ENCODE measurements at regions not wholly inside any gene's neighbourhood (a gene's known extent, or its start where the extent isn't known, plus 50 kb on each side); places are given as distances from the start of the nearest gene placed in this dataset.
A peak's percentile ranks its signal among the peaks of the same experiment; 100 is the strongest.

DNA sequence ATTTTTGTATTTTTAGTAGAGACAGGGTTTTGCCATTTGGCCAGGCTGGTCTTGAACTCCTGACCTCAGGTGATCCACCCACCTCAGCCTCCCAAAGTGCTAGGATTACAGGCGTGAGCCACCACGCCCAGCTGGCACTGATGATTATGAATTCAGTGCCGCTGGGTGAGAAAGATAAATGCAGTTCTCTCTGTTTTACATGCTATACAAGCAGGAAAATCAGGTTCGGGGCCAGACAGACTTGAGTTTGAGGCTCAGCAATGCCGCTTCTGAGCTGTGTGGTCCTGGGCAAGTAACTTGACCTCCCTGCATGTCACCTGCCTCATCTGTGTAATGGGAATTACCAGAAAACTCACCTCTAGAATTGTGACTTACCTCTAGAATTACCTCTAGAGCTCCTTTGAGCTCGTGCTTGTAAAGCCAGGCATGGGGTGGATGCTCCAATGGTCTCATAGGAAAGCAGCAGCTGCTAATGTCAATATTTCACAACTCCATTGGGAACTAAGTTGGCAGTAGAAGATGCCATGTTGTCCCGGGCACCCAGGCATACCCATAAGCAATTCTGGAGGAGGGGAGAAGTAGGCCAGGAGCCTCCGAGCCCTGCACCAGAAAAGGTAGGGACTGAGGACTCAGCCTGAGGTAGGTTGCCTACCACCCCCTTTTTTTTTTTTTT, 119.8 kb upstream of the SLC25A33 start:
- no peak for DNase-seq
- H3K27me3 Mint-ChIP-seq (ENCODE audit: low read depth), result peaks cover 8% of the 10 kb centered on the region
- H3K9me3 Mint-ChIP-seq, result no peaks in the 10 kb centered on the region
- no peaks in the 10 kb centered on the region for H3K36me3 Mint-ChIP-seq (ENCODE audit: insufficient read depth)
- peaks cover 56% of the 10 kb centered on the region for H3K4me1 Mint-ChIP-seq (ENCODE audit: low read depth)
- no peak overlapping the region for H3K4me3 Mint-ChIP-seq
- ATAC-seq, result no peak

DNA sequence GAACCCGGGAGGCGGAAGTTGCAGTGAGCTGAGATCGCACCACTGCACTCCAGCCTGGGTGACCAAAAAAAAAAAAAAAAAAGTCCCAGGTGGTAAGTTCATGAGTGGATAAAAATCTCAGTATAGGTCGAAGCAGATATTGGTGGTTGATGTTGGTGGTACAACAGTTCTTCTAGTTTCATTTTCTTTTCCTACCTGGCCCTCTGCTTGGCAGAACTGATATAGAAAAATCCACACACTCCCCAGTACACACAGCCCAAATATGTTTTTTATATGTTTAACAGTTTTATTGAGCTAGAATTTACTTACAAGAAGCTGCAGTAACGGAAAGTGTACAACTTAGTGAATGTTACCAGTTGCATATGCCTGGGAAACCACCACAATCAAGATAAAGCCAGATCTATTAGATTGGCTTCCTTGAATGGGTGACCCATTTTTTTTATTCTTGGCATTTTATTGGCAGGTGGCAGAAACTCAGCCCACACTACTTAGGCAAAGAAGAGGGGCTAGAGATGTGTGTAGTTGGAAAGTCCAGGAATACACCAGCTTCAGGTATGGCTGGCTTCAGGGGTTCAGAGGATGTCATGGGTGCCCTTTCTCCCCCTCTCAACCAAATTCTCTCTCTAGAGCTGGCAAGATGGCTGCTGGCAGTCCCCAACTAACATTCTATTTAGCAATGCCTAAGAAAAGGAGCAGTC, 118.3 kb upstream of the SLC25A33 start:
- ATAC-seq (peak in 1 of 2 donors; percentile 11), DNase-seq (no peak)
- no peaks in the 10 kb centered on the region for H3K9me3 Mint-ChIP-seq
- no peak overlapping the region for H3K4me3 Mint-ChIP-seq
- peaks cover 8% of the 10 kb centered on the region for H3K27me3 Mint-ChIP-seq (ENCODE audit: low read depth)
- H3K4me1 Mint-ChIP-seq (ENCODE audit: low read depth), result peaks cover 67% of the 10 kb centered on the region
- no peaks in the 10 kb centered on the region for H3K36me3 Mint-ChIP-seq (ENCODE audit: insufficient read depth)

DNA sequence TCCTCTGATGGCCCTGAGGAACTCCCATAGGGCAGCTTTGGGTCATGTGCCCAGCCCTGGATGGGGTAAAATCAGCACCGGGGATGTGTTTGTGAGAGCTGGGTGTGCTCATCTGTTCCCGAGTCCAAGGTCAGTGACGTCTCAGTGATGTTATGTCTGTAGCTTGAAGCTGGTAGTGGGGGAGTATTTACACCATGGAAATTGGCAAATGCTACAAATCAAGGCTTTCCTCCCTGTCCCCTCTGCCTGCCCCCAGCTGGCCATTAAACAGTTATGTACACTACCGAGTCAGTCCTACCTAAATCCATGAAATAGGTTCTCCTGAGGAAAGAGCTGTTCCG, 117.8 kb upstream of the SLC25A33 start:
- Mint-ChIP-seq H3K9me3 (no peaks in the 10 kb centered on the region), H3K4me3 (no peak overlapping the region), H3K36me3 (ENCODE audit: insufficient read depth) (no peaks in the 10 kb centered on the region), H3K27me3 (ENCODE audit: low read depth) (peaks cover 8% of the 10 kb centered on the region), H3K4me1 (ENCODE audit: low read depth) (peaks cover 69% of the 10 kb centered on the region)
- no peak for DNase-seq
- ATAC-seq, result no peak

DNA sequence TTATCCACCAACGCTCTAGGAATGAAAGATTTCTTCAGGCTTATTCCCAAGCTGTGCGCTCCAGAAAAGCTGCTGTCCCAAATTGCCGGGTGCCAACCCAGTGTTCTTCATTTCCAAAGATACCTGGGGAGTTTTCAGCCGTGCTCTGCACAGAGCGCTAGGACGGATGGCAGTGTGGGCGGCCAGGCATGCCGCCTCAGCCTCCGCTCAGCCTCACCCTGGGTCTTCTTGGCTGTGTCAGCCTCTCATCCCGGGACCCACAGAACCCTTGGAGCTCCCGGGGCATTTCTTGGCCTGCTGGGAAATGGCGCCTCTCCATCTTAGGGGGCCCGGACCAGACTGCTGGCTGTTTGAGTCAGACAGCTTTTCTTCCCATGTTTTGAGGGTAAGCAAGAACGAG, 116.9 kb upstream of the SLC25A33 start:
- DNase-seq (no peak), ATAC-seq (no peak)
- H3K4me1 Mint-ChIP-seq (ENCODE audit: low read depth), result peaks cover 67% of the 10 kb centered on the region
- no peak overlapping the region for H3K4me3 Mint-ChIP-seq
- no peaks in the 10 kb centered on the region for H3K9me3 Mint-ChIP-seq
- peaks cover 4% of the 10 kb centered on the region for H3K27me3 Mint-ChIP-seq (ENCODE audit: low read depth)
- H3K36me3 Mint-ChIP-seq (ENCODE audit: insufficient read depth), result no peaks in the 10 kb centered on the region

DNA sequence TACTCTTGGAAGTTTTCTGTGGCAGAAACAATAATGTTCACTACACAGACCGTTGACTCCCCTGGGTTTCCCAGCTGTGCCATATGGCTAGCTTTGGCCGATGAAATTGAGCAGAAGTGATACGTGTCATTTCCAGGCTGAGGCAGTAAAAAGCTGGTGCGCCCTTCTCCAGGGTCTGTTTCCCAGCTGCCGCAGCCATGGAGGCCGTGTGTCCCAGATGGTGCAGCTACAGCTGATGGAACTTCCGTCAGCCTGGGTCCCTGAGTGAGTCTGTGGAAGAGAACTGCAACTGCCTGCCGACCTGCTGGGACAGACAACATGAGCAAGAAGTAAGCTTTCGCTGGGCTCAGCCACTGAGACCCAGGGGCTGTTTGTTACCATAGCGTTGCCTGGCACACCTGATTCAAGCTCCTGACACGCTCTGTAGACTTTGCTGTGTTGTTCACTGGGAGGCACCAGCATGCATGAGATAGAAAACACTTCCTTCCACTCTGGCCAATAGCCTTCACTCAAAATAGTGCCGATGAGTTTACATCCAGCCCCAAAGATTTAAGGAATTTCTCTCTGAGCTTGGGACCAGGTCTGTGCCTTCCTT, 116.3 kb upstream of the SLC25A33 start:
- no peak for ATAC-seq

DNA sequence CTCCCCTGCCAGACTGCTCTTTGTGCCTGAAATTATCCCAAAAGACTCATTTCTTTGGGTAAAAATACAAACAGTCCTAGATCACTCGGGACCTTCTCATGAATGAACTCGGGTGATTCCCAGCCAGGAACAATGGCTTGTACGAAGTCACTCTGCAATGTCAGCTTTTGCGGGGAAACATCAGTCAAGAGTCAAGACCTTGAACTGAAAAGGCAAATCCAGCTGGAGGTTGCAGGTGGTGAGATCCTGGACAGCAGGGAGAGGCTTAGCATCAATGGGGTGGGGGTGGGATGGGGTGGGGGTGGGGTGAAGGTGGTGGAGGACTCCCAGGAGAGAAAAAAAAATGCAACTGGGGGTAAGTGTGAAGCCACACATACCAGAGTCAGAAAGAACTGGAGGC, 115.0 kb upstream of the SLC25A33 start:
- peaks cover 70% of the 10 kb centered on the region for H3K4me1 Mint-ChIP-seq (ENCODE audit: low read depth)
- H3K4me3 Mint-ChIP-seq, result no peak overlapping the region
- ATAC-seq (no peak), DNase-seq (no peak)
- no peaks in the 10 kb centered on the region for H3K36me3 Mint-ChIP-seq (ENCODE audit: insufficient read depth)
- no peaks in the 10 kb centered on the region for H3K9me3 Mint-ChIP-seq
- no peaks in the 10 kb centered on the region for H3K27me3 Mint-ChIP-seq (ENCODE audit: low read depth)

More for the DNA sequence above, 116.3 kb upstream of the SLC25A33 start:
- Mint-ChIP-seq H3K4me3 (no peak overlapping the region), H3K4me1 (ENCODE audit: low read depth) (peaks cover 63% of the 10 kb centered on the region), H3K36me3 (ENCODE audit: insufficient read depth) (no peaks in the 10 kb centered on the region), H3K9me3 (no peaks in the 10 kb centered on the region), H3K27me3 (ENCODE audit: low read depth) (peaks cover 2% of the 10 kb centered on the region)
- no peak for DNase-seq

DNA sequence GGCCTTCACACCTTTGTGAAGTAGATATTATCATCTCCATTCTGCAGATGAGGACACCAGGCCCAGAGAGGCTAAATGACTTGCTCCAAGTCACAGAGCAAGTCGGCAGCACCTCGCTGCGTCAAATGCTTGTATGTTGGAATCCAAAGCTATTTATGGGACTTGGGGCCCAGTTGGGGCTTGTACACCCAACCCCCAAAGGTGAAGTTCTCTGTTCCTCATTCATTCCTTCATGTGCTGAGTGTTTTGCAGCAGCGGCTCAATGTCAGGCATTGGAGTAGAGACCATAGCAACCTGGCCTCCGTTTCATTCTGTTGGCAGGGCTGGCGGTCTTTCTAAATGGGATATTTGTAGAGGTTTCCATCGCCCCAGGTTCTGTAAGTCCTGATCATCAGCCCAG, 113.4 kb upstream of the SLC25A33 start:
- Mint-ChIP-seq H3K9me3 (no peaks in the 10 kb centered on the region), H3K36me3 (ENCODE audit: insufficient read depth) (no peaks in the 10 kb centered on the region), H3K4me3 (peak overlapping the region; percentile 63), H3K27me3 (ENCODE audit: low read depth) (no peaks in the 10 kb centered on the region), H3K4me1 (ENCODE audit: low read depth) (peaks cover 71% of the 10 kb centered on the region)
- no peak for DNase-seq
- ATAC-seq, result no peak

DNA sequence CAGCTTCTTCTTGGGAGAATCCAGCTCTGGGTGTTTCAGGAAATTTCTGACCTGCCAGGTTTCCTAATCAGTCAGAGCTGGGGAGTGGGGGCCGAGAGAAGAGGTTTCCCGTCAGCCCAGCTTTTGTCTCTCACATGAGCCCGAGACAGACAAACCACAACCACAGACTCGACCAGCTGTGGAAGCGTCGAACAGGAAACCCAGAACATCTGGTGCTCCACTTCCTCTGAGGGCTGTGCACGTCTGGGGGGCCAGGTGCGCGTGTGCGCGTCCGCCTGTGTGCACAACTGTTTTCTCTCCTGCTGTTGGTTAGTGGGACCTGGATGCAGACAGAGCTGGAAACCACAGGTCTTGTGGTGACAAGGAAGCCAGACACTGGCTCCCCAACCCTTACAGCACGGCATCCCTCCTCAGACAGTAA, 113.0 kb upstream of the SLC25A33 start:
- H3K4me1 Mint-ChIP-seq (ENCODE audit: low read depth), result peaks cover 66% of the 10 kb centered on the region
- no peaks in the 10 kb centered on the region for H3K36me3 Mint-ChIP-seq (ENCODE audit: insufficient read depth)
- peak overlapping the region; percentile 63 for H3K4me3 Mint-ChIP-seq
- no peaks in the 10 kb centered on the region for H3K9me3 Mint-ChIP-seq
- peak; percentile 49 to 50 for ATAC-seq
- peak; percentile 54 for DNase-seq
- H3K27me3 Mint-ChIP-seq (ENCODE audit: low read depth), result no peaks in the 10 kb centered on the region

DNA sequence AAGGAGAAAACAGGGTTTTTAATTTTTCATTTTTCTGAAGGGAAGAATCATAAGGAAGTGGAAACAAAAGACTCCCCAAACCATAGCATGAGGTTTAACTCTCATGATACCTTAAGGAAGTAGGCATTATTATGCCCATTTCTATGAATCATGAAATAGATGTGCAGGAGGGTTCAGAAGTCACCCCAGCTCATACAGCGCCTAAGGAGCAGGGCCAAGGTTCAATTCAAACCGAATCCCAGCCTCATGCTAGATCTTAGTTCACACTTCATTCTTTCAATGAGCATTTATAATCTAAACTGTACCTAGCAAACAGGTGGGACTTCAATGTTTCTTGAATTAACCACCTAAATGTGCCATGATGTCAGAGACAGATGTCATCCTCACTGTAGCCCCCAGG, 111.9 kb upstream of the SLC25A33 start:
- H3K9me3 Mint-ChIP-seq, result no peaks in the 10 kb centered on the region
- no peak overlapping the region for H3K4me3 Mint-ChIP-seq
- H3K4me1 Mint-ChIP-seq (ENCODE audit: low read depth), result peaks cover 62% of the 10 kb centered on the region
- ATAC-seq (no peak), DNase-seq (no peak)
- no peaks in the 10 kb centered on the region for H3K36me3 Mint-ChIP-seq (ENCODE audit: insufficient read depth)
- H3K27me3 Mint-ChIP-seq (ENCODE audit: low read depth), result no peaks in the 10 kb centered on the region

DNA sequence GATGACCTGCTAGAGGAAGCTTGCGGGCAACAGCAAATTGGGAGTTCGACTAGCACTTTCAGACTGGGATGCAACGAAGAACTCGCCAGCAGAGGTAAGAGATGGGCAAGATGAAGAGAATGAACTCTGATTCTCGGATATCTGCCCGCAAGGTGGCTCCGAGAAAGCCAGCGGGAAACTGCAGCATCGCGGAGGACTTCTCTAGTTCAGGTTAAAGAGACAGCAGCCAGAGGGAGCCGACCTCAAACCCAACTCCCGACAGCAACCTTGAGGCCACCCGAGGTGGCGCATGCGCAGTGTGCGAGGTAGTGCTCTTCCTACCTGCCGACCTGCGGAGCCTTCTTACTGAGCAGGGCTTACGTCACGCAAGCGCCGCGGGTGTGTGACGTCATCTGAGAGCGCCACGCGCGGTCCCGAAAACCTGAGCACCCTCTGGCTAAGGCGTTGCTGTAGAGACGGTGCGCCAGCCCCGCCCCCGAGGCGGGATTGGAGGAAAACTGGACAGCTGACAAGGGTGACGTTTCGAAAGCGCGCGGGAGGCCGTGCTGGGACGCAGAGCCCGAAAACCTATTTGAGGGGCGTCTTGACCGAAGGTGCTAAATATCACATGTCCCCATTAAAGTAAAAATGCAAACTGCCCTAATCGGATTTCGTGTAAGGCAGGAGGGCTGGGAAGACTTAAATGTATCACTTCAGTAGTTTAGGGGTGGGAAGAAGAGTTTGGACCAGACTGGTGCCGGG, 110.5 kb upstream of the SLC25A33 start:
- Mint-ChIP-seq H3K27me3 (ENCODE audit: low read depth) (no peaks in the 10 kb centered on the region), H3K9me3 (no peaks in the 10 kb centered on the region), H3K4me1 (ENCODE audit: low read depth) (peaks cover 53% of the 10 kb centered on the region), H3K4me3 (peak overlapping the region; percentile 91), H3K36me3 (ENCODE audit: insufficient read depth) (no peaks in the 10 kb centered on the region)
- DNase-seq (peak; percentile 100), ATAC-seq (peak; percentile 93)

DNA sequence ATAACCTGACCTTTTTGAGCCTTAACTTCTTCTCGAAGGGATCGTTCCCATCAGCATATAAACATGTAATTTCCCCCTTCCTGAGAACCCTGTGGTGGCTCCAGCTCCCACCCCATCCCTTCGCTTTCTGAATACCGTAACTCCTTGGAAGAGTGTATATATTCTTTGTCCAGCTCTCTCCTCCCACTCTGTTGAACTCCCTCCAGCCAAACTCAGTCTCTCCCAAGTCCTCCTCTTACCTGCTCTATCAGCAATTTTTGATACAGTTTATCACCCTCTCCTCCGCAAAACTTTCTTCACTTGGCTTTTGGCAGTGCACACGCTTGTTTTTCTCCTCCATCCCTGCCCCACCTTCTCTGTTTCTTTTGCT, 109.9 kb upstream of the SLC25A33 start:
- no peaks in the 10 kb centered on the region for H3K27me3 Mint-ChIP-seq (ENCODE audit: low read depth)
- H3K4me1 Mint-ChIP-seq (ENCODE audit: low read depth), result peaks cover 48% of the 10 kb centered on the region
- peak overlapping the region; percentile 91 for H3K4me3 Mint-ChIP-seq
- no peaks in the 10 kb centered on the region for H3K36me3 Mint-ChIP-seq (ENCODE audit: insufficient read depth)
- DNase-seq, result no peak
- H3K9me3 Mint-ChIP-seq, result no peaks in the 10 kb centered on the region
- no peak for ATAC-seq

DNA sequence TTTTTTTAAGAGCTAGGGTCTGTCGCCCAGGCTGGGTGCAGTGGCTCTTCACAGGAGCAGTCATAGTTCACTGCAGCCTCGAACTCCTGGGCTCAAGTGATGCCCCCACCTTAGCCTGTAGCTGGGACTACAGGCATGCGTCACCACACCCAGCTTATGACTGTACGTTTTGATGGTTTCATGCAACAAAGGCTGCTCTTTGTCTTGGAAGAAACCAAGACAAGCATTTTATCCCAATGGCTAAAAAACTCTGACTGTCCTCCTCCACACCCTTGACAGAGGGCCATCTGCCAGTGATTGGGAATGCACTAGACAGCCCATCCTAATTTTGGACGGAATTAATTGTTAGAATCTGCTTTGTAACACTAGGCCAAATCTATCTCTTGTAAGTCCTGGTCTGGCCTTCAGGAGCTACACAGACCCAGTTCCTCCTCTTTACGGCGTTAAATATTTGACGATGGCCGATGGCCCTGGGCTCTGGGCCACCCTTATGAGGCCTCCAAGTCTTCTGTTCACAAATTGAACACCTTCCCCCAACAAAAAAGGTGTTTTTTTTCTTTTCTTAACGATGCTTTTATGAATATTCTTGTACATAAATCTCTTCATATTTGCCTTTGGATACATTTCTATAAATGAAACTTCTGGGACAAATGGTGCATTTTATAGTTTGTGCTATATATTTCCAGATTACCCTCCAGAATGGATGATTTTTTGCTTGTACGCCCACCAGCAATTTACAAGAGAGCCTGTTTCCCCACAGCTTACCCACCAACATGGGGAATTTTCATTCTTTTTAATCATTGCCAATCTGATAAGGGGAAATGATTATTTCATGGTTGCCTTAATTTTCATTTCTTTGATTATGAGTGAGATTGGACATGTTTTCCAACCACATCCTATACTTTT, 104.8 kb upstream of the SLC25A33 start:
- Mint-ChIP-seq H3K27me3 (ENCODE audit: low read depth) (no peaks in the 10 kb centered on the region), H3K4me1 (ENCODE audit: low read depth) (peaks cover 9% of the 10 kb centered on the region), H3K4me3 (no peak overlapping the region), H3K36me3 (ENCODE audit: insufficient read depth) (no peaks in the 10 kb centered on the region), H3K9me3 (no peaks in the 10 kb centered on the region)
- no peak for DNase-seq
- ATAC-seq, result no peak

DNA sequence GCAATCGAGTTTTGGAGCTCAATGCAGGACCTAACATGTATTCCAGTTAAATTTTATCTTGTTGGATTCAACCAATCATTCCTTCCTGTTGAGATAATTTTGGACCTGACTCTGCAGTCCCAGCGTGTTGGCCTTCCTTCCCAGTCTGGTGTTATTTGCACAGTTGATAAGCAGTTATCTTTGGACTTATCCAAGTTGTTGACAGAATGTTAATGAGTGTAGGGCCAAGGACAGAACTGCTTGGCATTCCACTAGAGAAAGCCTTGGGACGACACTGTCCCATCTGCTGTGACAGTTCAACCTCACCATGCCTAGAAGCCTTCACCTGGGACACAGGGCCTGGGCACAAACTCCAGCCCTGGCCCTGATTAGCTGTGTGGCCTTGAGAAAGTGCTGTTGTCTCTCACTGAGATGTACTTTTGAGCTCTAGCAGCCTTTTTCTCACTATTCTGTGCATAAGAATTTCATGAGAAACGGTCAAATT, 104.1 kb upstream of the SLC25A33 start:
- Mint-ChIP-seq H3K9me3 (no peaks in the 10 kb centered on the region), H3K36me3 (ENCODE audit: insufficient read depth) (no peaks in the 10 kb centered on the region), H3K4me1 (ENCODE audit: low read depth) (peaks cover 2% of the 10 kb centered on the region), H3K27me3 (ENCODE audit: low read depth) (no peaks in the 10 kb centered on the region), H3K4me3 (no peak overlapping the region)
- DNase-seq (no peak), ATAC-seq (no peak)

Data from activated T-cell treated with anti-CD3 and anti-CD28 coated beads, Interleukin-2, amount 50 U/mL, for 4 hours (primary cell).